Heart right ventricle (tissue), 16 donors: ENCODE measurements at regions not wholly inside any gene's neighbourhood (a gene's known extent, or its start where the extent isn't known, plus 50 kb on each side); places are given as distances from the start of the nearest gene placed in this dataset.

Experiments
- ATAC-seq, 8 donors: fragments of 200-7000 bp; cut with Tn5 transposase; one replicate each; pipeline ENCODE4 v1.9.1; 2020; ENCODE audit warnings: mild to moderate bottlenecking in 8 of 8, moderate library complexity in 8 of 8, moderate number of reproducible peaks in 1 of 8
- DNase-seq, 2 donors: peaks; one replicate each; pipeline ENCODE4 v3.0.0-alpha.2; 2020
- H3K27ac ChIP-seq, 10 donors: fragments of 200-600 bp; sonication (generic) in 2 of 10; one replicate each; pipeline versions ENCODE4 v1.5.0 to v1.8.0; 2020 to 2022; ENCODE audit warnings: mild to moderate bottlenecking in 3 of 10
- H3K27me3 ChIP-seq, 7 donors: fragments of 200-600 bp; one replicate each; pipeline ENCODE4 v1.8.0; 2021 to 2022; ENCODE audit warnings: mild to moderate bottlenecking in 2 of 7
- H3K36me3 ChIP-seq, 9 donors: fragments of 200-600 bp; sonication (generic) in 1 of 9; one replicate each; pipeline versions ENCODE4 v1.5.0 to v1.8.0; 2020 to 2022; ENCODE audit warnings: mild to moderate bottlenecking in 2 of 9
- H3K4me1 ChIP-seq, 9 donors: fragments of 200-600 bp; sonication (generic) in 1 of 9; one replicate each; pipeline versions ENCODE4 v1.5.0 to v1.8.0; 2020 to 2022; ENCODE audit warnings: mild to moderate bottlenecking in 4 of 9
- H3K4me3 ChIP-seq, 10 donors: fragments of 200-600 bp; sonication (generic) in 2 of 10; one replicate each; pipeline versions ENCODE4 v1.5.0 to v1.8.0; 2020 to 2022; ENCODE audit warnings: mild to moderate bottlenecking in 7 of 10, moderate library complexity in 2 of 10
- H3K9me3 ChIP-seq, 11 donors: fragments of 200-600 bp in 10 of 11; sonication (generic) in 2 of 11; one replicate each; pipeline versions ENCODE4 v1.5.0 to v1.8.0; 2013 to 2022; ENCODE audit warnings: mild to moderate bottlenecking in 2 of 11, control low read depth in 1 of 11, moderate library complexity in 1 of 11
- WGBS, 2 donors: extraction: QIAGEN DNeasy Blood & Tissue Kit; methylation state at CpG; one replicate each; pipeline ENCODE4 v1.1.7; 2013; ENCODE audit warnings: inconsistent platforms in 1 of 2; 5-methylcytosine and 5-hydroxymethylcytosine counted together
- intact Hi-C, 10 donors: fragments of 100-400 bp; cut with DNase I; formaldehyde crosslinking; loops; one replicate each; pipeline versions ENCODE4 v1.11.1 to v1.14.2; 2022
- TF ChIP-seq, protein P1 (sequence below), 9 donors: fragments of 200-600 bp; sonication (generic) in 2 of 9; IDR thresholded peaks; one replicate each; pipeline versions ENCODE4 v1.5.0 to v1.8.0; 2021 to 2022; ENCODE audit warnings: antibody characterized with exemption in 9 of 9, mild to moderate bottlenecking in 5 of 9, moderate library complexity in 1 of 9
- donor health status: Arrhythmogenic right ventricular cardiomyopathy.
- donor health status: ischemic (EF 13 %, LVEDD 7.1; RV severe dilation, severe dysfunction).
- donor health status: healthy with polysubstance abuse.
- donor health status: DM: no; HTN: yes; CAD: no.
- donor health status: DM: no; HTN: no; CAD: no.
- donor health status: ischemic (EF 25% LVEDD 6.9; RV normal size, moderate dysfunction).
- donor health status: ischemic (EF 25% LVEDD 5.7; RV mildly dilated, moderate dysfunction).
- donor health status: healthy.
- donor health status: DM: yes; HTN: yes; CAD: no.
- donor health status: Ischemic cardiomyopathy.
- donor health status: ischemic (EF 35%, LVEDD 5.7; RV mildly dilated, moderate dysfunction).
- donor health status: nonischemic (EF 11% LVEDD 7.7; RV severe dilation, severe dysfunction).
- donor health status: DM: yes; HTN: yes; CAD: no.
- donor health status: PGD.
- donor health status: ischemic (EF 29% LVEDD 5.4; RV normal size, mild dysfunction).
- donor health status: nonischemic (EF 23%, LVEDD 6.1; RV moderate dilation, normal function).

DNA sequence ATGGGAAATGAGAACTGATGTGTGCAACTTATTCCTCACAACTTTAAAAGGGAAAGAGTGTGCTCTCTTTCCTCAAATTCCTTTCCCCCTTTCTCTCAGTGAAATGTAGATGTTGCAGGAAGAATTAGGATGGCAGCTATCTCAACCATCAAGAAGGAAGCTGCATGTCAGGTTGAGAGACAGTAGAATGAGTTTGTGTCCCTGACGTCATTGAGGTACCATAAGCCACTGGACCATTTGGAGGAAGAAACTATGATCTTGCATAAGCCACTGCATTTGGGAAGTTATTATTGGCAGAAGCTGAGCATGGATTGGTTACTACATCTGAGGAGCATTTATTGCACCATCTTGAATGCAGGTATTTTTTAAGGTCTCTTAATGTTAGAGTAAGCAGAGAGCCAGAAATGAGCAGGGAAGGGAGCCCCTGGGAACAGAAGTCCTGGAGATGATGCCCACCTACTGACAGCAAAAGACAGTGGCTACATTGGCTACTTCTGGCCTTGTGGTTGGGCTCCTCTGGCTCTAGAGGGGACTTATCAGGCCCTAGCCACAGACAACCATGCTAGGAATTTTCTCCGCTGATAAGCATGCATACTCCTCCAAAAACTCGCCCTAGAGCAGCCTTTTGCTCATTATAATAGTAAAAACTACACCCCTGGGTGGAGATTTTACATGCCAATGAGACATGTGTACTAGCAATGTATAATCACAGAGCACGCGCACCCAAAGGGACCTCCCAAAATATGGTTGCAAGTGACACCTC, 249.0 kb upstream of the SALL1 start:
- intact Hi-C loops, result no loop called here
- ATAC-seq (no peak), DNase-seq (no peak)
- TF ChIP-seq, protein P1, sequence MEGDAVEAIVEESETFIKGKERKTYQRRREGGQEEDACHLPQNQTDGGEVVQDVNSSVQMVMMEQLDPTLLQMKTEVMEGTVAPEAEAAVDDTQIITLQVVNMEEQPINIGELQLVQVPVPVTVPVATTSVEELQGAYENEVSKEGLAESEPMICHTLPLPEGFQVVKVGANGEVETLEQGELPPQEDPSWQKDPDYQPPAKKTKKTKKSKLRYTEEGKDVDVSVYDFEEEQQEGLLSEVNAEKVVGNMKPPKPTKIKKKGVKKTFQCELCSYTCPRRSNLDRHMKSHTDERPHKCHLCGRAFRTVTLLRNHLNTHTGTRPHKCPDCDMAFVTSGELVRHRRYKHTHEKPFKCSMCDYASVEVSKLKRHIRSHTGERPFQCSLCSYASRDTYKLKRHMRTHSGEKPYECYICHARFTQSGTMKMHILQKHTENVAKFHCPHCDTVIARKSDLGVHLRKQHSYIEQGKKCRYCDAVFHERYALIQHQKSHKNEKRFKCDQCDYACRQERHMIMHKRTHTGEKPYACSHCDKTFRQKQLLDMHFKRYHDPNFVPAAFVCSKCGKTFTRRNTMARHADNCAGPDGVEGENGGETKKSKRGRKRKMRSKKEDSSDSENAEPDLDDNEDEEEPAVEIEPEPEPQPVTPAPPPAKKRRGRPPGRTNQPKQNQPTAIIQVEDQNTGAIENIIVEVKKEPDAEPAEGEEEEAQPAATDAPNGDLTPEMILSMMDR (IDR thresholded peaks at IDR 0.05), result no peak
- Histone ChIP-seq H3K36me3 (no peaks in the 10 kb centered on the region), H3K4me1 (no peaks in the 10 kb centered on the region), H3K9me3 (peaks cover 0 to 14% (median 0%) of the 10 kb centered on the region in 11 donors), H3K27me3 (no peaks in the 10 kb centered on the region), H3K4me3 (no peak overlapping the region), H3K27ac (no peak overlapping the region)
- 66 to 67% methylated on average over 5 of the region's 5 CpGs for WGBS, 2 donors

DNA sequence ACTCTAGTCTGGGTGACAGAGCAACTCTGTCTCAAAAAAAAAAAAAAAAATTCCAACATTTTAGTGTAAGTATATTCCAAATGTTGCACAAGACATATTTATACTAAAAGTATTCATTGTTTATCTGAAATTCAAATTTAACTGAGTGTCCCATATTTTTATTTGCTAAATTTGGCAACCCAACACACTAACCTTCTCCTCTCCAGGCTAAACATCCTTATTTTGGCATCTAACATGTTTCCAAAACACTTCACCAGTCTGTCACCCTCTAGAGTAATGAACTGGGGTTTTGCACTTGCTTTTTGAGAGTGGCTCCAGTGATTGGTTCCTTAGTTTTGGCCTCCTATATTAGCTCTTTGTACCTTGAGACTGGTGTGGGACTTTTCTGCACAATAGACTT, 243.4 kb upstream of the SALL1 start:
- peaks cover 0 to 15% (median 0%) of the 10 kb centered on the region in 7 donors for H3K27me3 ChIP-seq
- no peaks in the 10 kb centered on the region for H3K4me1 ChIP-seq
- no peaks in the 10 kb centered on the region for H3K36me3 ChIP-seq
- H3K27ac ChIP-seq, result no peak overlapping the region
- intact Hi-C loops, result no loop called here
- ATAC-seq (no peak), DNase-seq (no peak)
- TF ChIP-seq, protein P1 (IDR thresholded peaks at IDR 0.05), result no peak
- H3K9me3 ChIP-seq, result peaks cover 0 to 17% (median 3%) of the 10 kb centered on the region in 11 donors
- H3K4me3 ChIP-seq, result no peak overlapping the region

DNA sequence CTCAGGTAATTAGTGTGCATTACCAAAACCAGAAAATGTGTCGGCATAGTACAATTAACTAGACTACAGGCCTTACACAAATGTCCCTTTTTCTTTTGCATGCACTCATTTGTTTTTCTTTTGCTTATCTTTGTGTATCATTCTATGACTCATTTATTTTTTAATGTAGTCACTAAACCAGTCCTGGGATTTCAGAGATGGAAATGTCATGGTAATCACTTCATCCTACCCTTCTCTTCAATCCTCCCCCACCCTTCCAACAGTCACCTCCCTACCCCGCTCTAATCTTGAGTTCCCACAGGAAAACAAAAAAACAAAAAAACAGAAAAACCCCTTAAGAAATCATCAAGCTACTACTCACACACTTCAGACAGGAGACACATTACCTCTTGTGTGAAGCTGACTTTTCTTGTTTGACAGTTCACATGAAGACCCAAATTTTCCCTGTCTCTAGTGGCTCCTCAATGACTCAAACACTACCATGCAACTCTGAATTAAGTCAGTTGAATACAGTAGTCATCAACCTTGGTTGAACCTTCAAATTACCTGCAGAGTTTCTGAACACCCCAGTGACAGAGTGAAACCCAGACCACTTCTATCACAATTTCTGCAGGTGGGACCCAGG, 242.4 kb upstream of the SALL1 start:
- DNase-seq, result no peak
- peaks cover 0 to 15% (median 0%) of the 10 kb centered on the region in 7 donors for H3K27me3 ChIP-seq
- WGBS, 2 donors, result 76 to 85% methylated on average over 2 of the region's 2 CpGs
- H3K4me3 ChIP-seq, result no peak overlapping the region
- H3K9me3 ChIP-seq, result peaks cover 0 to 26% (median 8%) of the 10 kb centered on the region in 11 donors
- H3K36me3 ChIP-seq, result no peaks in the 10 kb centered on the region
- H3K4me1 ChIP-seq, result no peaks in the 10 kb centered on the region
- TF ChIP-seq, protein P1 (IDR thresholded peaks at IDR 0.05), result no peak
- no peak for ATAC-seq
- H3K27ac ChIP-seq, result no peak overlapping the region
- intact Hi-C loops, result no loop called here

DNA sequence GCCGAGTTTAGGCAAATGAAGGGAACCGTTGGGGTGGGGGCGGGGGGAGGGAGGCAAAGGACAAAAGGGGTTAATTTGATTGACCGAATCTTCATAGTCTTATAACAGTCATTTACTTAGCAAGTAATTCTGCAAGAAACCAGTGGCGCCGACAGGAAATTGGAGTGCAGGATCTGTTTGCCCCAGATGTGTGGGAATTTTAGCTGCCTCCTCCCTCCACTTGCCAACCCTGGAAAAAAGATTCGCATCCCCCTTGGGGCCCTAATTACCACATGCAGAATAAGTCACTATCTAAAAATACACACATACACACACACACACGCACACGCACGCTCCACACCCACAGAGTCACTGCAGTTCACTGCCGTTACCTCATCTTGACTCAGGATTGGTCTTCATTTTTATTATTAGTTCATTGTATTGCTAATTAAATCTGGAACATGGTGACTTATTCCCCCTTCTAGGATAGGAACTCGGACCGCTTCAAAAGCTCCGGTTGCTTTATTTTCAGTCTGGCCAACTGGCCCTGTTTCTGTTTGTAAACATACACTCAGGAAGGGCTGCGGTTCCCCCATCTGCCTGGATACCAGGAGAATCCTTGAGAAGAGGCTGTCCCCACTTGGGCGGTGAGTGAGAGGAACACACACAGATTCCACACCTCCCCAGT, 241.6 kb upstream of the SALL1 start:
- H3K9me3 ChIP-seq, result peaks cover 0 to 27% (median 8%) of the 10 kb centered on the region in 11 donors
- H3K27ac ChIP-seq, result no peak overlapping the region
- no peak overlapping the region for H3K4me3 ChIP-seq
- TF ChIP-seq, protein P1 (IDR thresholded peaks at IDR 0.05), result no peak
- intact Hi-C loops, result no loop called here
- no peaks in the 10 kb centered on the region for H3K36me3 ChIP-seq
- ATAC-seq, result peak in 1 of 8 donors; percentile 64
- H3K27me3 ChIP-seq, result peaks cover 0 to 15% (median 0%) of the 10 kb centered on the region in 7 donors
- peak in 1 of 2 donors; percentile 8 for DNase-seq
- 35 to 39% methylated on average over 16 of the region's 16 CpGs for WGBS, 2 donors
- H3K4me1 ChIP-seq, result no peaks in the 10 kb centered on the region
